GM12872 (cell line): ENCODE measurements at regions not wholly inside any gene's neighbourhood (a gene's known extent, or its start where the extent isn't known, plus 50 kb on each side); places are given as distances from the start of the nearest gene placed in this dataset.
A peak's percentile ranks its signal among the peaks of the same experiment; 100 is the strongest.

Experiments used
- CTCF ChIP-seq: IDR thresholded peaks from 3 replicates; pipeline ENCODE4 v1.5.1; 2011; ENCODE audit warnings: low read depth, mild to moderate bottlenecking, low read length, moderate library complexity; ENCODE audit not compliant: insufficient read depth

DNA sequence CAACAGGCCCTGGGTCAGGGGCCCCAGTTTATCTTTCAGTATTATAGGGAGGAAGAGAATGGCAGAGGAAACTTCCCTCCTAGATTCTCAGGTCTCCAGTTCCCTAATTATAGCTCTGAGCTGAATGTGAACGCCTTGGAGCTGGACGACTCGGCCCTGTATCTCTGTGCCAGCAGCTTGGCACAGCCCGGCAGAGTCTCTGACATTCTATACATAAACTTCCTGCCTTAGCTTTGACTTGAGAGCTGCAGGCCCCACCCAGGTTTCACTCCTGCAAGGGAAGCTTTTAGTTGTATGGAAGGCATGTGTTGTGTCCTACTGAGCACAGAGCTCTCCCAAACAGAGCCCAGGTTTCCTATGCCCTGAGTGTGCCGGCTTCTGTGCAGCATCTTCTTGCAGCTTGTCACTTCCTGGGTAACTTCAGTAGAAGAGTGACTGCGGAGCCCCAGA lies 205.6 kb upstream of the PRSS58 start:
- no peak for TF ChIP-seq CTCF

- no peak for TF ChIP-seq CTCF
Observed at GRCh38 chr7:142461437-142461836, 203.6 kb upstream of the PRSS58 start.

DNA sequence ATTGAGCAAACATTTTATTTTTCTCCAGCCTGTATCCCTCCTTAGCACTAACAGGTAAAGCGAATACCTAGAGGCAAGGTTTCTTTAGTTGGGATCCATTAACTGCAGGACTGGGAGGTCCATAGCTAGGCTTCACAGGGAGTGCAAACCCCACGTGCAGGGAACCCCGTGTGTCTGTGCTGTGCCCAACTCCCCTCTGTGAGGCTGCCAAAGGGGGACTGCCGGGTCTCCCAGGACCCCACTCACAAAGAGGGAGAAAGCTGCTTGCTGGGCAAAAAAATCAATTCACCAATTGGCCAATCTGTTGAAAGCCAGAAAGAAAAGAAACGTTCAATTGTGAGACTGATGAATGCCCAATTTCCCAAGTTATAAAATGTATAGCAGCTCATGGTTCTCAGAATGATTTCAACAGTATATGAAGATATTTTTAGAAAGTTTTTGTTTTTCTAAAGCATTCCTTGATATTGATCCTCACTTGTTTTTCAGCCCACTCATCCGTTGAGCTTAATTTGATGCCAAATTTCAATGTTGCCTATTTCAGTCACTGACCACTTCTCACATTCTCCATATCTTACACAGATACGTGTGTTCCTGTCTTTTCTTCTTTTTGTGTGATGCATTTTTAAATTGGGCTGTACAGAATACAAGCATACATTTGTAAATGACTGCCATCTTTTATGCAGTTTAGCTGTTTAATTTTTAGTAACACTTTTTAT lies 202.7 kb upstream of the PRSS58 start:
- TF ChIP-seq CTCF: no peak

DNA sequence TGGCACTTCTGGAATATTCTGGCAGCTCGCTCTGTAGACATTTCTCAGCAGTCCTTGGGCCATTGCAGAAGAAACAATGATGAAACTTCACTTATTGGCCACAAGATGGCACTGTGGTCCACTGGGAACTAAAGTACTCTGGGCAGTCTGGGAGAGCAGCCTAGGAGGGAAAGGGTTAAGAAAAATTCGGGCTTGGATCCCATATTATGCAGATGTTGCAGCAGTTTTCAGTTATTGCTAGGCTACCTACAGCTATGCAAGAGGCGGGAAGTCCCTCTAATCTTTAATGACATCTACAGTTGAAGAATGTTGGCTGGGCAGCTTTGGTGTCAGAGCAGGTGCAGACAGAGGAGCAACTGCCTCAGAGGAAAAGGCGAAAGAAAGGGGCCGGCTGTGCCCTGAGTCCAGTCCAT lies 201.7 kb upstream of the PRSS58 start:
- peak; percentile 70 for TF ChIP-seq CTCF

- no peak for TF ChIP-seq CTCF
Observed at GRCh38 chr7:142457146-142457703, 199.4 kb upstream of the PRSS58 start.

DNA sequence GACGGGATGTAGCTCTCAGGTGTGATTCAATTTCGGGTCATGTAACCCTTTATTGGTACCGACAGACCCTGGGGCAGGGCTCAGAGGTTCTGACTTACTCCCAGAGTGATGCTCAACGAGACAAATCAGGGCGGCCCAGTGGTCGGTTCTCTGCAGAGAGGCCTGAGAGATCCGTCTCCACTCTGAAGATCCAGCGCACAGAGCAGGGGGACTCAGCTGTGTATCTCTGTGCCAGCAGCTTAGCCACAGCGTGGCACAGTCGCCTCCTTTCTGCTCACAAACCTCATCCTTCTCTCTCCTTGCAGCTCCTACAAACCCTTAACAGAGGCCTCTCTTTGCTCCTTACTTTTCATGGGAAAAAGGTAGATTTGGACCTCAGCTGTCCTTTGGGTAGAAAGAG lies 197.5 kb upstream of the PRSS58 start:
- TF ChIP-seq CTCF: no peak

DNA sequence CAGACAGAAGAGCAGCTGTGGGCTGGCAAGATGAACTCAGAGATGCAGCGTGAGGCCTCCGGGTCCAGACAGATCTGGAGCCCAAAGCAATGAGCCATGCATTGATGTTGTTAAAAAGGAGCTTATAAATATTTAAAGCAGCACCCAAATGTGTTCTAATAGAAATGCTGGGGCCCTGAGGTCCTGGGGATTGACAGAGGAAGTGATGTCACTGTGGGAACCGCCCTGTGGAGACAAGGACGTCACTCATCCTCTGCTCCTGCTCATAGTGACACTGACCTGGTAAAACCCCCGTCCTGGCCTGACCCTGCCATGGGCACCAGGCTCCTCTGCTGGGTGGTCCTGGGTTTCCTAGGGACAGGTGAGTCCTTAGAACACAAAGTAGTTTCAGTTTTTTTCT lies 197.0 kb upstream of the PRSS58 start:
- TF ChIP-seq CTCF: no peak
